Smooth muscle cell (in vitro differentiated cells): ENCODE measurements at regions not wholly inside any gene's neighbourhood (a gene's known extent, or its start where the extent isn't known, plus 50 kb on each side); places are given as distances from the start of the nearest gene placed in this dataset. TPM values are rescaled to one million over a fixed set of nuclear protein-coding genes. Genes with fewer than 3 reads are reported as not detected.

Experiments used
- DNase-seq: peaks from one replicate; lab custom pipeline; 2025; ENCODE audit not compliant: unreplicated experiment; lab: John Stamatoyannopoulos, UW
- H2AFZ ChIP-seq: fragments of 200-600 bp; sonication (generic); 2 replicates; pipeline ENCODE4 v1.6.0; 2016; ENCODE audit warnings: antibody characterized with exemption, low read depth, mild to moderate bottlenecking
- H3F3A ChIP-seq: fragments of 200-600 bp; sonication (generic); 2 replicates; pipeline ENCODE4 v1.6.0; 2017; ENCODE audit warnings: antibody characterized with exemption, low read depth
- H3K27ac ChIP-seq: fragments of 200-600 bp; sonication (generic); 2 replicates; pipeline ENCODE4 v1.5.1; 2016; ENCODE audit warnings: low read depth, mild to moderate bottlenecking
- H3K27me3 ChIP-seq: fragments of 200-600 bp; sonication (generic); 2 replicates; pipeline ENCODE4 v1.6.1; 2016; ENCODE audit warnings: low read depth, mild to moderate bottlenecking
- H3K36me3 ChIP-seq: fragments of 200-600 bp; sonication (generic); 2 replicates; pipeline ENCODE4 v1.5.1; 2016; ENCODE audit warnings: low read depth
- H3K4me1 ChIP-seq: fragments of 200-600 bp; sonication (generic); 2 replicates; pipeline ENCODE4 v1.5.1; 2016; ENCODE audit warnings: low read depth
- H3K4me2 ChIP-seq: fragments of 200-600 bp; sonication (generic); 2 replicates; pipeline ENCODE4 v1.6.0; 2016; ENCODE audit warnings: mild to moderate bottlenecking
- H3K4me3 ChIP-seq: fragments of 200-600 bp; sonication (generic); 2 replicates; pipeline ENCODE4 v1.5.1; 2016; ENCODE audit warnings: mild to moderate bottlenecking
- H3K79me2 ChIP-seq: fragments of 200-600 bp; sonication (generic); 2 replicates; pipeline ENCODE4 v1.6.0; 2016; ENCODE audit warnings: low read depth, mild to moderate bottlenecking
- H3K9ac ChIP-seq: fragments of 200-600 bp; sonication (generic); 2 replicates; pipeline ENCODE4 v1.6.0; 2016; ENCODE audit warnings: low read depth
- H3K9me3 ChIP-seq: fragments of 200-600 bp; sonication (generic); replicated peaks from 2 replicates; pipeline ENCODE4 v1.5.1; 2016; ENCODE audit warnings: low read depth
- H4K20me1 ChIP-seq: fragments of 200-600 bp; sonication (generic); 2 replicates; pipeline ENCODE4 v1.6.0; 2016; ENCODE audit warnings: low read depth
- CTCF ChIP-seq: fragments of 200-600 bp; sonication (generic); IDR thresholded peaks from 2 replicates; pipeline ENCODE4 v1.5.1; 2017; ENCODE audit warnings: borderline replicate concordance, mild to moderate bottlenecking, antibody characterized with exemption; ENCODE audit not compliant: insufficient read depth, poor library complexity, severe bottlenecking
- WGBS: methylation state at CpG from one replicate; pipeline ENCODE4 v1.1.7; 2016; ENCODE audit warnings: low lambda C conversion rate; 5-methylcytosine and 5-hydroxymethylcytosine counted together
- small RNA-seq: library from RNA; depleted of rRNA; stranded (forward); fragments of <200 nt; gene quantifications from one replicate; pipeline ENCODE3, GENCODE V24; 2014

GRCh38 chr1:57475366-57475765, 51.5 kb upstream of the DAB1 start:
- Histone ChIP-seq H4K20me1 (no peaks in the 10 kb centered on the region), H3K27ac (no peak overlapping the region), H3K4me3 (no peak overlapping the region), H3K4me2 (no peak overlapping the region), H3K4me1 (no peaks in the 10 kb centered on the region), H3K27me3 (no peaks in the 10 kb centered on the region), H3K9me3 (no peaks in the 10 kb centered on the region), H3K9ac (no peak overlapping the region), H3K79me2 (no peaks in the 10 kb centered on the region), H2AFZ (no peak overlapping the region), H3K36me3 (no peaks in the 10 kb centered on the region), H3F3A (no peaks in the 10 kb centered on the region)
- no peak for TF ChIP-seq CTCF
- WGBS = 91% methylated on average over 5 of the region's 5 CpGs
- no peak for DNase-seq

DNA sequence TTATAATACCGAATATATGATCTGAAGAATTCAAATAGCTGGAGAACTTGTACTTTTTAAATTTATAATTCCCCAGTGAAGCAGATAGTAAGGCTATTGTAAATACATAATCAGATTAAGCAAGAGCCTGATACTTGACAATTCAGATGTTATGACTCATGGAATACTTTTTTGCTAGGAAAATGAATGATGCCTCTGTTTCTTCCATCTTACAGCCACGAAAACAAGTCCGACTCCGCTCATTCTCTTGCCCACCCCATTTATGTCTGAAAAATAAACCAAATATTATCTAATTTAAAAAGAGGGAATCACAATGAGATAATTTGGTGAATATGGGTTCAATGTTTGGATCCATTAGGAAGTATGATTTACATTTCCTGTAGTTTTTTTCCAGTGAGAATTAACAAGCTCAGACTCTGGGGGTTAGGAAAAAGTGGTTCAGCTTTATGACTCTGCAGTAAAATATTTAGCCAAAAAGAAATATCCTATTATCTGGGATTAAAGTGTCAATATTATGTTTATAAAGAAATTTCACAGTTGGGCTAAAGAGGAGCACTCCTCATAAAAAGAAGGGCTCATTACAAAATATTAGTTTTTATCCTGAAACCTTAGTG, 50.4 kb upstream of the DAB1 start:
- no peak for DNase-seq
- H3K27ac ChIP-seq = no peak overlapping the region
- no peaks in the 10 kb centered on the region for H3F3A ChIP-seq
- H3K79me2 ChIP-seq = no peaks in the 10 kb centered on the region
- no peak overlapping the region for H3K4me3 ChIP-seq
- no peaks in the 10 kb centered on the region for H3K36me3 ChIP-seq
- H3K4me2 ChIP-seq = no peak overlapping the region
- 93% methylated on average over 4 of the region's 4 CpGs for WGBS
- no peak overlapping the region for H3K9ac ChIP-seq
- TF ChIP-seq CTCF = no peak
- H4K20me1 ChIP-seq = no peaks in the 10 kb centered on the region
- H2AFZ ChIP-seq = no peak overlapping the region
- no peaks in the 10 kb centered on the region for H3K9me3 ChIP-seq
- H3K4me1 ChIP-seq = no peaks in the 10 kb centered on the region
- H3K27me3 ChIP-seq = no peaks in the 10 kb centered on the region

Small RNAs in the stretch of these regions (small RNA-seq; reads per million reads assigned to genes)
- not detected for gene AL445193.1
